Natural killer cell treated with Interleukin-12 subunit alpha and Interleukin-12 subunit beta and Interleukin-15 and Interleukin-18, amount 100 ng/mL, for 72 hours (primary cell): ENCODE measurements at regions not wholly inside any gene's neighbourhood (a gene's known extent, or its start where the extent isn't known, plus 50 kb on each side); places are given as distances from the start of the nearest gene placed in this dataset.
"Not testable (repeated sequence)": the region's sequence is repeated elsewhere in the genome, so short reads cannot be mapped to it uniquely, and the experiment has no call there.

Experiments used
- ATAC-seq, 2 donors: fragments of 150-1000 bp; cut with Tn5 transposase in 1 of 2; sonication (Bioruptor Pico), chemical (Tn5 transposase) in 1 of 2; 2 replicates each; pipeline ENCODE4 v1.10.0; 2021
- DNase-seq: peaks from one replicate; pipeline ENCODE4 v3.0.0; 2022; ENCODE audit warnings: low spot score
- H3K27ac Mint-ChIP-seq, 2 donors: 1 replicate in 1 of 2; 2 replicates in 1 of 2; pipeline ENCODE4 v1.8.0; 2022; ENCODE audit warnings: mixed read lengths in 2 of 2, mild to moderate bottlenecking in 1 of 2, moderate library complexity in 1 of 2
- H3K27me3 Mint-ChIP-seq, 2 donors: 1 replicate in 1 of 2; 2 replicates in 1 of 2; pipeline ENCODE4 v1.8.0; 2022; ENCODE audit warnings: mixed read lengths in 2 of 2
- H3K36me3 Mint-ChIP-seq: one replicate; pipeline ENCODE4 v1.8.0; 2022; ENCODE audit warnings: mixed read lengths
- H3K4me1 Mint-ChIP-seq, 2 donors: 1 replicate in 1 of 2; 2 replicates in 1 of 2; pipeline ENCODE4 v1.8.0; 2022; ENCODE audit warnings: low read depth in 2 of 2, mixed read lengths in 2 of 2, mild to moderate bottlenecking in 1 of 2
- H3K4me3 Mint-ChIP-seq: one replicate; pipeline ENCODE4 v1.8.0; 2022; ENCODE audit warnings: mixed read lengths
- H3K9me3 Mint-ChIP-seq: 2 replicates; pipeline ENCODE4 v1.8.0; 2022; ENCODE audit warnings: mixed read lengths

DNA sequence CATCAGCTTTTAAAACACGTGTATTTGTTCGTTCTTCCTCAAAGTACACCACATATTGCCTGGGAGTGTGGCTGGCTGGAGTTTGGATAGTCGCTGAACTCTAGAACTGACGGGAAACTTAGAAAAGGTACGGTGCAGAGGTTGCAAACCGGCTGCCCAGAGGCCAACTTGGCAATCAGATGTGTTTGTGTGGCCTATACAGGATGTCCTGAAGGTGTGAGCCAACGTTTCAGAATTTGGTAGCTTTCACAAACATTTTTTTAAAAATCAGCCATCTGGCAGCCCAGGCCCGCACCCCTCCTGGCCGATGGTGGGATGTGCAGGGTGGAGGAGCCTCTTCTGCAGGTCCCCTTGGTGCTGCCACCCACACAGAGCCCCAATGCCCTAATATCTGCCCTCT is 73.6 kb upstream of the SLC25A33 start:
- H3K4me3 Mint-ChIP-seq = no peak overlapping the region
- no peaks in the 10 kb centered on the region for H3K9me3 Mint-ChIP-seq
- ATAC-seq (no peak), DNase-seq (no peak)
- H3K36me3 Mint-ChIP-seq = no peaks in the 10 kb centered on the region
- peaks cover 17 to 23% of the 10 kb centered on the region in 2 donors for H3K27me3 Mint-ChIP-seq
- no peaks in the 10 kb centered on the region for H3K4me1 Mint-ChIP-seq
- no peak overlapping the region for H3K27ac Mint-ChIP-seq

DNA sequence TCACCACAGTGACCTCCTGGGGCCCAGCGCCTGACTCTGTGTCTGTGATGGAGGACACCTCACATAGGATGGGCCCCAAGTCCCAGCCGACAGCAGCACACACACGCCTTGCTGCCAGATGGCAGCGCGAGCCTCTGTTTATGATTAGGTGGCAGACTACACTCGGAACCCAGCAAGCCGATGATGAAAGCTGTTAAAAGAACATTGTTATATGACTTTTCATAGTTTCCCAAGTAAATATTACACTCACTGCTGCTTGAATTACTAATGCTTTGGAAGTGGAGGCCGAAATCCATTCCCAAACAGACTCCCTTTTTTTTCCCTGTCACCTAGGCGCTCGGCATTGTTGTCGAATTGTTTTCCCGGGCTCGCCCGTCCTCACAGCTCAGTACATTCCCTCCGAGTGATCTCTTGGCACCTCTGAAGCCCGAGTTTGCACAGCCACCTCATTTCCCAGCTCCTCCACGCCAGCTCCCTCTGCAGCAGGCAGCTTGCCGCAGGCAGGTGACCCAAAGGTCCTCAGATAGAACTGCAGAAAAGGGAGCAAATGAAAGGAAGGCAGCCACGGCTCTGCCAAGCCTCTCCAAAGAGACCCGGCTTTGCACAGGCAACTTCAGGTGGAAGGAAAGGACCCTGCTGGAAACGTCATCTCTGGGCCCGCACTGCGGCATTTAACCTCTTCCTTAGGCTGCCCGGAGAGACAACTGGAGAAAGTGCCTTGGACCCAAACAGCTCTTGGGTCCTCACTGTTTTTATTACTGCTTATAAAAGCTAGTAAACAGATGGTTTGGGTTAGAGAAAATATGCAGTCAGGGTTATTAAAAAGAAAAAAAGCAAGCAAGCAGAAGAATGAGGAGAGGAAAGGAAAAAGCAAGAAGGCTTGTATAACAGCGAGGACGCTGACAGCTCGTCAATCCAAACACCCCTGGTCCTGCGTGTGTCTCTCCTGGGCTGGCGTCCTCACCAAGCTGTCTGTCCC is 72.2 kb upstream of the SLC25A33 start:
- no peaks in the 10 kb centered on the region for H3K9me3 Mint-ChIP-seq
- H3K36me3 Mint-ChIP-seq = no peaks in the 10 kb centered on the region
- DNase-seq (no peak), ATAC-seq (no peak)
- H3K4me3 Mint-ChIP-seq = no peak overlapping the region
- no peak overlapping the region for H3K27ac Mint-ChIP-seq
- peaks cover 20 to 31% of the 10 kb centered on the region in 2 donors for H3K27me3 Mint-ChIP-seq
- no peaks in the 10 kb centered on the region for H3K4me1 Mint-ChIP-seq

DNA sequence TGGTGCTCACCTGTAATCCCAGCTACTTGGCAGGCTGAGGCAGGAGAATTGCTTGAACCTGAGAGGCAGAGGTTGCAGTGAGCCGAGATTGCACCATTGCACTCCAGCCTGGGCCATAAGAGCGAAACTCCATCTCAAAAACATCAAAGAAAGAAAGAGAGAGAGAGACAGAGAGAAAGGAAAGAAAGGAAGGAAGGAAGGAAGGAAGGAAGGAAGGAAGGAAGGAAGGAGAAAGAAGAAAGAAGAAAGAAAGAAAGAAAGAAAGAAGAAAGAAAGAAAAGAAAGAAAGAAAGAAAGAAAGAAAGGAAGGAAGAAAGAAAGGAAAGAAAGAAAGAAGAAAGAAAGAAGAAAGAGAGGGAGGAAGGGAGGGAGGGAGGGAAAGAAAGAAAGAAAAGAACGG is 69.4 kb upstream of the SLC25A33 start:
- H3K4me3 Mint-ChIP-seq, ATAC-seq, H3K4me1 Mint-ChIP-seq, H3K9me3 Mint-ChIP-seq, H3K36me3 Mint-ChIP-seq, DNase-seq, H3K27ac Mint-ChIP-seq: not testable (repeated sequence)
- H3K27me3 Mint-ChIP-seq = peaks cover 17 to 31% of the 10 kb centered on the region in 2 donors

DNA sequence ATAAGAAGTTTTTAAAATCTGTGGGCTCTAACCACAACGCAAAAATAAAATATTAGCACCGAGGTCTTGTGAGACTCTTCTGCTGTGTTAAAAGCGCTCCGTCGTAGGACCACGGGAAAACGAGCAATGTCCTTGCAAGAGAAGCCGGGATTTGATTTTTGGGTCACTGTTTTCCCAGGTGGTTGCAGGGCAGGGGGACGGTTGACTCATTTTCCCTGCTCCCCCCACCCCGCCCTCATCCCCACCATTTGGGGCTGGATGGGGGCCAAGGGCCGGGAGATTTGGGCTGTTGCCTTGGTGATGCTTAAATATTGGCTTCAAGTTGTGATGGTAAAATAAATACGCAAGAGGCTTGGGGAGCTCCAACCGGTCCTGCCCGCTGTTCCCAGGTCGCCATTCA is 67.6 kb upstream of the SLC25A33 start:
- Mint-ChIP-seq H3K4me3 (no peak overlapping the region), H3K4me1 (no peaks in the 10 kb centered on the region), H3K9me3 (no peaks in the 10 kb centered on the region), H3K27me3 (peaks cover 20 to 31% of the 10 kb centered on the region in 2 donors), H3K27ac (no peak overlapping the region), H3K36me3 (no peaks in the 10 kb centered on the region)
- no peak for DNase-seq
- no peak for ATAC-seq

DNA sequence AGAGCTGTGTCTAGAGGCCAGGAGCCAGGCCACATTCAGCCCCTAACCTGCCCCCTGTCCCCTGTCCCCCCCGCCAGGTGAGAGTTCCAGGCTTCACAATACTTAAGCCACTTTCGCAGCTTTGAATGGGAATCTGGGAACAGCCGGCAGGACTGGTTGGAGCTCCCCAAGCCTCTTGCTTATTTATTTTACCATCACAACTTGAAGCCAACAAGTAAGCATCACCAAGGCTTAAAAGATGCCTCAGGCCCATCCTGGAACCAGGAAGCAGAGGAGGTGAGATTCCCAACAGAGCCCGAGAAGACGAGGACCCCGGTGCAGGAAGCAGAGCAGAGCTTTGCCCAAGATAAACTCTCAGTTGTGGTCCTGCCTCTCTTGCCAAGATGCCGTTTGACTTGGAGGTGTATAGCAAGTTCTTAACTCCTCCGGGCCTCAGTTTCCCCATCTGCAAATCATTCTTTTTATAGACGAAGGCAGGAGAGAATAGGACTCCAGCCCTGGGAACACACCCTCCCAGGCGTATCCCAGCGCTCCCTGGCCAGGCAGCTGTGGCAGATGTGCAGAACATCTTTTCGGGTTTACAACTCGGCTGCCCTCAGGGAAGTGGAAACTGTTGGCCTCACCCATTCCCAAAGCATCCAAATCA is 66.8 kb upstream of the SLC25A33 start:
- no peak overlapping the region for H3K4me3 Mint-ChIP-seq
- DNase-seq = no peak

DNA sequence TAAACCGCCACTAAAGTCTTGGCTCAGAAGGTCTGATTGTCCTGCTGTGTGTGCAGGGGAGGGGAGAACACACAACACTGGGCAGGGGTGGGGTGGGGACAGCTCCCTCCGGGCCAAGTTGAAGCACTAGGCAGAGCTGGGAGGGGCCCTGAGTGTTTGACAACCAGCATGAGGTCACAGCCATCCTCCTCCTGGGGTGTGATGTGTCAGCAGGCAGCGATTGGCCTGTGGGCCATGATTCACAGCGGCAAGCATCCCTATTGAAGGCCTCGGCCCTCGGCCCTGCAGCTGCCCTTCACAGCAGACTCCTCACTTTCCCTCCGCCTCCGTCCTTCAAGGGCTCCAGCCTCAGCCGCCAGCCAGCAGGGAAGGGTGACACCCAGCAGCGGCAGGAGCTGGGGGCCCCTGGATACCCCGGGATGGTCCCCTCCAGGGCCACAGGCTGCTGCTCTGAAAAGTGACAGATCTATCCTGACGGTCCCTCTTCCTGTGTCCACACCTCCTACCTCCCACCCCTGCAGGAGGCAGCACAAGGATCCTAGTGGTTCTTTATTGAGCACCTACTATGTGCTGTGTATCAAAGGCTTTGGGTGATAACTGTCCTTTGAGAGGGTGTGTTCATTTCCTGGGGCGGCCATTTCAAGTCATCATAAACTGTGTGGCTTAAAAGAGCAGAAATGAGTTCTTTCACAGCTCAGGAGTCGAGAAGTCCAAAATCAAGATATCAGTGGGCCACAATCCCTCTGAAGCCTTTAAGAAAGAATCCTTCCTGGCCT is 66.0 kb upstream of the SLC25A33 start:
- no peak overlapping the region for H3K4me3 Mint-ChIP-seq
- DNase-seq (no peak), ATAC-seq (peak; percentile 31 to 53)
- no peaks in the 10 kb centered on the region for H3K9me3 Mint-ChIP-seq
- H3K36me3 Mint-ChIP-seq = no peaks in the 10 kb centered on the region
- H3K27ac Mint-ChIP-seq = no peak overlapping the region
- no peaks in the 10 kb centered on the region for H3K4me1 Mint-ChIP-seq
- H3K27me3 Mint-ChIP-seq = peaks cover 12 to 18% of the 10 kb centered on the region in 2 donors

More for the DNA sequence above, 66.8 kb upstream of the SLC25A33 start:
- H3K27me3 Mint-ChIP-seq = peaks cover 16 to 25% of the 10 kb centered on the region in 2 donors
- no peaks in the 10 kb centered on the region for H3K4me1 Mint-ChIP-seq
- no peaks in the 10 kb centered on the region for H3K9me3 Mint-ChIP-seq
- no peaks in the 10 kb centered on the region for H3K36me3 Mint-ChIP-seq
- no peak for ATAC-seq
- H3K27ac Mint-ChIP-seq = no peak overlapping the region

DNA sequence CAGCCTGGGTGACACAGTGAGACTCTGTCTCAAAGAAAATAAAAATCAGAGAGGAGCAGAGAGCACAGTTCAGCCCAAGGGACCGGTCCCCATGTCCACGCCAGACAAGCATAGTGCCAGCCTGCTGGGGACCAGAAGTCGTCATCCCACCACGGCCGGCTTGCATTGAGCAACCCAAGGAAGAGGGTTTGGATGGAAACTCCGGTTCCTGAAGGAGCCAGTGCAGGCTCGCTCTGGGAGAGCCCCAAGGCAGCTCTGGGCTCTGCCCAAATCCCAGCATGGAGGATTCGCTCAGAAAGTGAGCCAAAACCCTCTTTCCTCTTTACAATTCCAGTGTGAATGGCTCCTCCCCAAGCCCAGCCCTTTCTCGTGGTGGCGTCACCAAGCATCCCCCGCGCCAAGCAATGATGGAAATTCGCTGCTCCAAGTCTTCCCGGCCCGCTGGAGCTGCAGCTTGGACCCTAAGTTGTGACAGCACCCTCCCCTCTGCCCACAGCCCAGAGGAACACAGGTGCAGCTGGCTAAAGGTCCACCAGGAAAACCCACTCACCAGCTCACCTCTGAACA is 64.1 kb upstream of the SLC25A33 start:
- ATAC-seq = no peak
- peaks cover 7 to 9% of the 10 kb centered on the region in 2 donors for H3K27me3 Mint-ChIP-seq
- no peaks in the 10 kb centered on the region for H3K36me3 Mint-ChIP-seq
- no peak overlapping the region for H3K4me3 Mint-ChIP-seq
- H3K9me3 Mint-ChIP-seq = no peaks in the 10 kb centered on the region
- H3K4me1 Mint-ChIP-seq = no peaks in the 10 kb centered on the region
- DNase-seq = no peak
- no peak overlapping the region for H3K27ac Mint-ChIP-seq

DNA sequence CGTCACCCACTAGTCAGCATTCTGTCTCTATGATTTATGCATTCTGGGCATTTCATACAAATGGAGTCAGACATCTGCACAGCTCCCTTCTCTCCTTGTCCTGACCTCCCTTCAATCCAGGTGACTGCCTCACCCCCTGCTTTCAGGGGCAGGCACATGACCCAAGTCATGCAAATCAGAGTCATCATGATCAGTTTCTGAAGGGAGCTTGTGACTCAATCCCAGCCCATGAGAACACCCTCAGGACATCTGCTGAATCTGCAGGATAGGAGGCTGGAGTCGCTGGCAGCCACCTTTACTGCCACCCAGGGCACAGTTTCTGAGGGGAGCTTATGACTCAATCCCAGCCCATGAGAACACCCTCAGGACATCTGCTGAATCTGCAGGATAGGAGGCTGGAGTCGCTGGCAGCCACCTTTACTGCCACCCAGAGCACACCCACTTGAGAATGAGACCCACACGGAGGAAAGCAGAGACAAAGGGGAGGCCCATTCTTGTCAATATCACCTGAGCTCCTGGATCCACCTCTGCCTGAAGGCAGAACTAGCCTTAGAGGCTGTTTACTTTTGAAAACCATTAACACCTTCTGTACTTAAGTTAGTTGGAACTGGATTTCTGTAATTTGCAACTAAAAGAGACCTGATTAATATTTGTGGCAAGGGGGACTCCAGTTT is 62.3 kb upstream of the SLC25A33 start:
- Mint-ChIP-seq H3K4me1 (no peaks in the 10 kb centered on the region), H3K27ac (no peak overlapping the region), H3K27me3 (peaks cover 5 to 6% of the 10 kb centered on the region in 2 donors), H3K36me3 (no peaks in the 10 kb centered on the region), H3K4me3 (no peak overlapping the region), H3K9me3 (no peaks in the 10 kb centered on the region)
- ATAC-seq (no peak), DNase-seq (no peak)

DNA sequence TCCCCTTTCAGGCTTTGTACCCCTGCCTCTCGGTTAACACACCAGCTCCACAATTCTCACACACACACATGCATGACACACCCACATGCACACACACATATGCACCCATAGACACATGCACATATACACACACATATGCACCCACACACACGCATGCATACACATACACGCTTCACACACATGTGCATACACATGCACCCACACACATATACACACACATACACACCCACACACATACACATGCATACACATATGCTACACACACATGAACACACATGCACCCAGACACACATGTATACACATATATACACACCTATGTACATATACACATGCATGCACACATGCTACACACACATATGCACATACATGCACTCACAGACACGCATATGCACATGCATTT is 61.7 kb upstream of the SLC25A33 start:
- Mint-ChIP-seq H3K9me3 (no peaks in the 10 kb centered on the region), H3K36me3 (no peaks in the 10 kb centered on the region), H3K27me3 (peaks cover 5 to 6% of the 10 kb centered on the region in 2 donors), H3K27ac (no peak overlapping the region), H3K4me1 (no peaks in the 10 kb centered on the region), H3K4me3 (no peak overlapping the region)
- no peak for ATAC-seq
- DNase-seq = no peak

DNA sequence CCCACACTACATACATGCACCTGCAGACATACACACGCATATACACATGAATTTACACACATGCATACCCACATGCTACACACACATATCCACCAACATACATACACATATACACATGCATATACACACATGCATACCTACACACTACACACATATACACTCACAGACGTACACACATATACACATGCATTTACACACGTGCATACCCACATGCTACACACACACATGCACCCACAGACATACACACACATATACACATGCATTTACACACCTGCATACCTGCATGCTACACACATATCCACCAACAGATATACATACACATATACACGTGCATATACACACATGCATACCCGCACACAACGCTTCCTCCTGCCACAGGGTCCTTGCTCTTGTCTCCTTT is 61.2 kb upstream of the SLC25A33 start:
- Mint-ChIP-seq H3K36me3 (no peaks in the 10 kb centered on the region), H3K4me1 (no peaks in the 10 kb centered on the region)
- no peak for ATAC-seq

DNA sequence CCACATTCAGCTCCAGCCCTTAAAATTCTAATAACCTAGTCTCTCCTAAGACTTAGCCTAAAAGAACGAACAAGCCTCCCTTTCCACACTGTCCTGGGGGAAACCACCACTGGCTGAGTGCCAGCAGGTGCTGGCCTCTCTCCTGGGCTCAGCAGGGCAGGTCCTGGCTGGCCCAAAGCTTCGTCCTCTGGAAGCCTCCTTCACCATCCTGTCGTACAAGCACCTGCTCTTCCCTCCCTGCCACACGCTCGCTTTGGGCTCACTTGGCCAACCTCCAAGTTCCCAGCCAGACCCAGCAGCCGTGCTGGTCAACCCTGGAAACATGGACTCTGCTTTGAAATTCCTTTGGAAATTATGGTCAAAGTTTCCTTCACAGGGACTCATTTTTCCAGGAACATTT is 58.2 kb upstream of the SLC25A33 start:
- no peak for ATAC-seq
- Mint-ChIP-seq H3K4me3 (no peak overlapping the region), H3K36me3 (no peaks in the 10 kb centered on the region), H3K4me1 (no peaks in the 10 kb centered on the region), H3K9me3 (no peaks in the 10 kb centered on the region), H3K27ac (no peak overlapping the region), H3K27me3 (peaks cover 5 to 12% of the 10 kb centered on the region in 2 donors)
- no peak for DNase-seq

More for the DNA sequence above, 61.2 kb upstream of the SLC25A33 start:
- no peak for DNase-seq
- no peak overlapping the region for H3K4me3 Mint-ChIP-seq
- no peaks in the 10 kb centered on the region for H3K9me3 Mint-ChIP-seq
- no peak overlapping the region for H3K27ac Mint-ChIP-seq
- peaks cover 5 to 6% of the 10 kb centered on the region in 2 donors for H3K27me3 Mint-ChIP-seq

DNA sequence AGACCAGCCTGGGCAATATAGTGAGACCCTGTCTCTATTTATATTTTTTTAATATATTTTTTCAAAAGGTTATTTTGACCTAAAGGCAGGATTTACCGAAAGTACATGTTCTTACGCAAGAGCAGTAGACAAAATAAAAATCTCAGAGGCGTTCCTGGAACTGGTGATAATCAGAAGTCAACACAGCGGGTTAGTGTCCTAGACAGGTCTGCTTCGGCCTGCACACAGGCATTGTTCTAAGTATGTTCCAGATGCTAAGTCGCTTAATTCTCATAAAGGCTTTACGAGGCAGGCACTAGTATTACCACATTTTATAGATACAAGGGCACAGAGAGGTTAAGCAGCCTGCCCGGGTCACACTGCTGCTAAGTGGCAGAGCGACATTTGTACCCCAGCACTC is 56.9 kb upstream of the SLC25A33 start:
- ATAC-seq (no peak), DNase-seq (no peak)
- Mint-ChIP-seq H3K36me3 (no peaks in the 10 kb centered on the region), H3K27me3 (peaks cover 5 to 12% of the 10 kb centered on the region in 2 donors), H3K4me1 (no peaks in the 10 kb centered on the region), H3K4me3 (no peak overlapping the region), H3K27ac (no peak overlapping the region), H3K9me3 (no peaks in the 10 kb centered on the region)
